Activated T-helper 1 cell treated with anti-CD3 and anti-CD28 coated beads, Interleukin-12 subunit alpha, Interleukin-12 subunit beta, Interleukin-2, Interleukin-4 antibody, amounts not matched to agents 30 ng/mL and 10 ng/mL and 1 ng/mL, durations not matched to agents 14 hours and 24 hours and 36 hours (primary cell): ENCODE measurements at regions not wholly inside any gene's neighbourhood (a gene's known extent, or its start where the extent isn't known, plus 50 kb on each side); places are given as distances from the start of the nearest gene placed in this dataset.

Source experiments
- DNase-seq: peaks from one replicate; pipeline ENCODE4 v3.0.0; 2021; ENCODE audit warnings: low spot score
- H3K27ac Mint-ChIP-seq: one replicate; pipeline ENCODE4 v1.8.0; 2021; ENCODE audit warnings: mild to moderate bottlenecking, mixed read lengths
- H3K27me3 Mint-ChIP-seq: one replicate; pipeline ENCODE4 v1.8.0; 2022; ENCODE audit warnings: mild to moderate bottlenecking, moderate library complexity, mixed read lengths; ENCODE audit not compliant: insufficient read depth
- H3K36me3 Mint-ChIP-seq: one replicate; pipeline ENCODE4 v1.8.0; 2021; ENCODE audit warnings: low read depth, mixed read lengths
- H3K4me1 Mint-ChIP-seq: one replicate; pipeline ENCODE4 v1.8.0; 2021; ENCODE audit warnings: low read depth, mixed read lengths
- H3K4me3 Mint-ChIP-seq: one replicate; pipeline ENCODE4 v1.8.0; 2021; ENCODE audit warnings: mild to moderate bottlenecking, moderate library complexity, mixed read lengths
- H3K9me3 Mint-ChIP-seq: one replicate; pipeline ENCODE4 v1.8.0; 2021; ENCODE audit warnings: mixed read lengths
- intact Hi-C: fragments of 100-400 bp; cut with micrococcal nuclease; formaldehyde crosslinking; loops from one replicate; pipeline ENCODE4 v1.15.1; 2024

- no peak overlapping the region for H3K27ac Mint-ChIP-seq
- intact Hi-C loops: no loop called here
- H3K27me3 Mint-ChIP-seq: no peaks in the 10 kb centered on the region
- DNase-seq: no peak
- H3K4me1 Mint-ChIP-seq: no peaks in the 10 kb centered on the region
- H3K36me3 Mint-ChIP-seq: no peaks in the 10 kb centered on the region
- H3K4me3 Mint-ChIP-seq: no peak overlapping the region
- no peaks in the 10 kb centered on the region for H3K9me3 Mint-ChIP-seq
Measured at GRCh38 chr4:1492142-1492457, 85.9 kb upstream of the NKX1-1 start.

- no peak overlapping the region for H3K4me3 Mint-ChIP-seq
Measured at GRCh38 chr4:1491328-1492141, 85.3 kb upstream of the NKX1-1 start.

GRCh38 chr4:1490654-1491327 lies 84.5 kb upstream of the NKX1-1 start:
- H3K4me1 Mint-ChIP-seq: no peaks in the 10 kb centered on the region
- peaks cover 9% of the 10 kb centered on the region for H3K9me3 Mint-ChIP-seq
- no peak for DNase-seq
- H3K27ac Mint-ChIP-seq: no peak overlapping the region
- no peaks in the 10 kb centered on the region for H3K36me3 Mint-ChIP-seq
- no peaks in the 10 kb centered on the region for H3K27me3 Mint-ChIP-seq
- intact Hi-C loops: no loop called here
- no peak overlapping the region for H3K4me3 Mint-ChIP-seq

More at GRCh38 chr4:1491328-1492141, 85.3 kb upstream of the NKX1-1 start:
- Mint-ChIP-seq H3K36me3 (no peaks in the 10 kb centered on the region), H3K4me1 (no peaks in the 10 kb centered on the region), H3K9me3 (peaks cover 2% of the 10 kb centered on the region), H3K27ac (no peak overlapping the region), H3K27me3 (no peaks in the 10 kb centered on the region)
- no peak for DNase-seq
- intact Hi-C loops: no loop called here

- H3K4me1 Mint-ChIP-seq: no peaks in the 10 kb centered on the region
- intact Hi-C loops: no loop called here
- H3K27me3 Mint-ChIP-seq: no peaks in the 10 kb centered on the region
Measured at GRCh38 chr4:1490011-1490653, 83.9 kb upstream of the NKX1-1 start.

GRCh38 chr4:1489639-1489995 lies 83.4 kb upstream of the NKX1-1 start:
- DNase-seq: no peak
- Mint-ChIP-seq H3K9me3 (peaks cover 18% of the 10 kb centered on the region), H3K27me3 (no peaks in the 10 kb centered on the region), H3K27ac (no peak overlapping the region), H3K4me3 (no peak overlapping the region), H3K4me1 (no peaks in the 10 kb centered on the region), H3K36me3 (no peaks in the 10 kb centered on the region)
- intact Hi-C loops: no loop called here

More at GRCh38 chr4:1490011-1490653, 83.9 kb upstream of the NKX1-1 start:
- peaks cover 15% of the 10 kb centered on the region for H3K9me3 Mint-ChIP-seq
- DNase-seq: no peak
- H3K27ac Mint-ChIP-seq: no peak overlapping the region
- no peaks in the 10 kb centered on the region for H3K36me3 Mint-ChIP-seq
- no peak overlapping the region for H3K4me3 Mint-ChIP-seq

GRCh38 chr4:1488831-1489638 lies 82.8 kb upstream of the NKX1-1 start:
- Mint-ChIP-seq H3K4me3 (no peak overlapping the region), H3K27ac (no peak overlapping the region), H3K36me3 (no peaks in the 10 kb centered on the region), H3K4me1 (no peaks in the 10 kb centered on the region), H3K9me3 (peaks cover 24% of the 10 kb centered on the region), H3K27me3 (peaks cover 3% of the 10 kb centered on the region)
- DNase-seq: no peak
- intact Hi-C loops: no loop called here

GRCh38 chr4:1488357-1488756 lies 82.1 kb upstream of the NKX1-1 start:
- peaks cover 3% of the 10 kb centered on the region for H3K27me3 Mint-ChIP-seq
- DNase-seq: no peak
- no peaks in the 10 kb centered on the region for H3K4me1 Mint-ChIP-seq
- intact Hi-C loops: no loop called here
- peaks cover 30% of the 10 kb centered on the region for H3K9me3 Mint-ChIP-seq
- H3K27ac Mint-ChIP-seq: no peak overlapping the region
- H3K4me3 Mint-ChIP-seq: no peak overlapping the region
- H3K36me3 Mint-ChIP-seq: no peaks in the 10 kb centered on the region

GRCh38 chr4:1487761-1488160 lies 81.5 kb upstream of the NKX1-1 start:
- Mint-ChIP-seq H3K27ac (no peak overlapping the region), H3K36me3 (no peaks in the 10 kb centered on the region), H3K4me3 (no peak overlapping the region), H3K4me1 (no peaks in the 10 kb centered on the region), H3K9me3 (peaks cover 34% of the 10 kb centered on the region), H3K27me3 (peaks cover 3% of the 10 kb centered on the region)
- no peak for DNase-seq
- intact Hi-C loops: no loop called here

GRCh38 chr4:1487106-1487505 lies 80.9 kb upstream of the NKX1-1 start:
- Mint-ChIP-seq H3K4me1 (no peaks in the 10 kb centered on the region), H3K9me3 (peaks cover 35% of the 10 kb centered on the region)
- no peak for DNase-seq

GRCh38 chr4:1485280-1485679 lies 79.0 kb upstream of the NKX1-1 start:
- H3K9me3 Mint-ChIP-seq: peaks cover 38% of the 10 kb centered on the region
- intact Hi-C loops: no loop called here
- H3K4me3 Mint-ChIP-seq: no peak overlapping the region
- no peaks in the 10 kb centered on the region for H3K36me3 Mint-ChIP-seq
- H3K27me3 Mint-ChIP-seq: peaks cover 3% of the 10 kb centered on the region
- no peak for DNase-seq
- no peak overlapping the region for H3K27ac Mint-ChIP-seq
- H3K4me1 Mint-ChIP-seq: no peaks in the 10 kb centered on the region

More at GRCh38 chr4:1487106-1487505, 80.9 kb upstream of the NKX1-1 start:
- intact Hi-C loops: no loop called here
- no peaks in the 10 kb centered on the region for H3K36me3 Mint-ChIP-seq
- H3K27me3 Mint-ChIP-seq: peaks cover 3% of the 10 kb centered on the region
- no peak overlapping the region for H3K27ac Mint-ChIP-seq
- H3K4me3 Mint-ChIP-seq: no peak overlapping the region

GRCh38 chr4:1480720-1481119 lies 74.5 kb upstream of the NKX1-1 start:
- Mint-ChIP-seq H3K4me3 (no peak overlapping the region), H3K4me1 (no peaks in the 10 kb centered on the region), H3K9me3 (peaks cover 32% of the 10 kb centered on the region), H3K27me3 (peaks cover 3% of the 10 kb centered on the region), H3K36me3 (no peaks in the 10 kb centered on the region), H3K27ac (no peak overlapping the region)
- DNase-seq: no peak
- intact Hi-C loops: no loop called here

GRCh38 chr4:1479454-1479853 lies 73.2 kb upstream of the NKX1-1 start:
- H3K4me1 Mint-ChIP-seq: no peaks in the 10 kb centered on the region
- no peaks in the 10 kb centered on the region for H3K36me3 Mint-ChIP-seq
- H3K4me3 Mint-ChIP-seq: no peak overlapping the region
- peaks cover 26% of the 10 kb centered on the region for H3K9me3 Mint-ChIP-seq
- peaks cover 3% of the 10 kb centered on the region for H3K27me3 Mint-ChIP-seq
- no peak overlapping the region for H3K27ac Mint-ChIP-seq
- intact Hi-C loops: no loop called here
- DNase-seq: no peak
